ENCODE measurements at regions not wholly inside any gene's neighbourhood (a gene's known extent, or its start where the extent isn't known, plus 50 kb on each side); places are given as distances from the start of the nearest gene placed in this dataset.

DNA sequence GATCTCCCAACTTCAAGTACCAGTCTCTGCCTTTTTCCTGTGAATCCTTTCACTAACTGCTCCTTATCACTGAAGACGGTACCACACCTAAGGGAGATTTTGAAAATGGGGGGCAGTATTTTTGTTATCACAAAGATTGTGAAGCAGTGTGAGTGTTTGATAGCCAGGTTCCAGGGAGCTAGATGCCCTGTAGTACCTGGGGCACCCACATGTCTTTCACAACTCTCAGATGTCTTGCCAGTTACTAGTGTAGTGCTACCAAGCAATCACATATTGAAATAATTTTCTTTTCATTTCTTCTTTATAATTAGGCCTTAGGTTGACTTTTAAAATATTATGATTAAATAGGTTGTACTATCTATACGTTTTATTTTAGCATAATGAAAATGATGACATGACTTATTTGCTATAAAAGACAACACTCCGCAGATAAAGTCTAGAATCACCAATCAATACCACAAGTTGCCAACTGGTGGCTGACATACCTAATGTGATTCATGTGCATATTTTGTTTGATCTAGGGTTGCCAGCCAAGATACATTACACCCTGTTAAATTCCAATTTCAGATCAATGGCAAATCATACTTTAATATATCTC is 215.9 kb downstream of the EXOC5 start:
- TF ChIP-seq, protein P1, sequence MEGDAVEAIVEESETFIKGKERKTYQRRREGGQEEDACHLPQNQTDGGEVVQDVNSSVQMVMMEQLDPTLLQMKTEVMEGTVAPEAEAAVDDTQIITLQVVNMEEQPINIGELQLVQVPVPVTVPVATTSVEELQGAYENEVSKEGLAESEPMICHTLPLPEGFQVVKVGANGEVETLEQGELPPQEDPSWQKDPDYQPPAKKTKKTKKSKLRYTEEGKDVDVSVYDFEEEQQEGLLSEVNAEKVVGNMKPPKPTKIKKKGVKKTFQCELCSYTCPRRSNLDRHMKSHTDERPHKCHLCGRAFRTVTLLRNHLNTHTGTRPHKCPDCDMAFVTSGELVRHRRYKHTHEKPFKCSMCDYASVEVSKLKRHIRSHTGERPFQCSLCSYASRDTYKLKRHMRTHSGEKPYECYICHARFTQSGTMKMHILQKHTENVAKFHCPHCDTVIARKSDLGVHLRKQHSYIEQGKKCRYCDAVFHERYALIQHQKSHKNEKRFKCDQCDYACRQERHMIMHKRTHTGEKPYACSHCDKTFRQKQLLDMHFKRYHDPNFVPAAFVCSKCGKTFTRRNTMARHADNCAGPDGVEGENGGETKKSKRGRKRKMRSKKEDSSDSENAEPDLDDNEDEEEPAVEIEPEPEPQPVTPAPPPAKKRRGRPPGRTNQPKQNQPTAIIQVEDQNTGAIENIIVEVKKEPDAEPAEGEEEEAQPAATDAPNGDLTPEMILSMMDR (IDR thresholded peaks at IDR 0.05; ENCODE audit: borderline replicate concordance, extremely low read depth, low read length, poor library complexity, severe bottlenecking) = no peak
- no peak for TF ChIP-seq EZH2 (IDR thresholded peaks at IDR 0.05; ENCODE audit: borderline replicate concordance, low read depth, low read length, severe bottlenecking)

Data from DND-41 (cell line).